Activated naive CD4-positive, alpha-beta T cell treated with anti-CD3 and anti-CD28 coated beads, Interleukin-2, amount 50 U/mL, for 16 hours (primary cell): ENCODE measurements at regions not wholly inside any gene's neighbourhood (a gene's known extent, or its start where the extent isn't known, plus 50 kb on each side); places are given as distances from the start of the nearest gene placed in this dataset.

Experiments
- DNase-seq: peaks from one replicate; pipeline ENCODE4 v3.0.0-alpha.2; 2020

DNA sequence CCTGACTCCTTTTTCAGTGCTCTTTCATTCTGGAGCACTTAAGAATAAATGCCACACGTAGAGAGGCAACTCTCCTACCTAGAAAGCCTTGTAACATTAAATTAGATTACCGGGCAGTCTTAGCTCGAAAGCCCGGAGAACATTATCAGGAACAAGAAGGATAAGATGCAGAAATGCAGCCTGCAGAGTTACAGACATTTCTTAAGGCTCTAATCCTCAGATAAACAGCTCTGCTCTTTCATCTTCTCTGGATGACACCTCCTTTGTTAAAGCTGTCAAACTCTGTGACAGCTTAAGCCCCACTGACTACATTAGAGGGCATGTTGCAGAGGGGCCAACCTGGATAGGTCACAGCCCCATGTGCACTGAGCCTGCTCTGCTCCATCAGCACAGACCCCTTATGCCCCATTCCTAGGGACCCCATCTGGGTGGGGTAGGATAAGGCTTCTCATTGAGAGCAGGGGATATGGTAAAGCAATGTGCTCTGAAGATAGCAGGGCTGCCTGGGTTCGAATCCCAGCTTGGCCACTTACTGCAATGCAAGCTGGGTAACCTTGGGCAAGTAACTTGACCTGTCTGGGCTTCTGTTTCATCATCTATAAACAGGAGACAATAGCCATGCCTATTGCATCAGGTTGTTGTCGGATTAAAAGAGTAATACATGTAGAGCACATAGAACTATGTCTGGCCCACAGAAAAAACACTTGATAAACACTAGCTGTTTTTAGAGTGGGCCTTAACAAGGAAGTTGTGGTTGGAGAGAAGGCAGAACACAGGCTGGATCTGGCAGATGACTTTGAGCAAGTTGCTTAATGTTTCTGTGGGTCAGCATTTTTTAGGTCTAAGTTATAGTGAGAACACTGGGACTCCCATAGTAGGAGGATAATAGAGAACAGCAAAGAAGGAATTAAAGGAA, 111.4 kb downstream of the THNSL2 start:
- no peak for DNase-seq

DNA sequence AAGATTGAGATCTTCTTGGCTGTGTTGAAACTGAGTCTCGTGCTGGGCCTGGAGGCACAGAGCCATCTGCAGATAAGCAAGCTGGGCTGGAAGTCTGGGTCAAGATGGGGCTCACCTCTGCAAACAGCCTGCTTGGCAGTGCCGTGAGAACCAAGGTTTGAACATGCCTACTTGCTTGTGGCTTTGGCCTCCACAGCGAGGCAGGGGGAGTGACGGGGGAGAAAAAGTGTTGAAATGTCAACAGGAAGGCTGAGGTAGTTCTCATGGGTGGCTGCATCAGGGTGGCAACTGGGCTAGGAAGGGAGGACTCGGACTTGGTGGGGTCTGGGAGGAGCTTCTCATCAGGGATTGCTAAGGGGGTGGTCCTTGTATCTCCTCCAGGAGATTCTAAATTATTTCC, 99.7 kb downstream of the THNSL2 start:
- DNase-seq, result no peak

DNA sequence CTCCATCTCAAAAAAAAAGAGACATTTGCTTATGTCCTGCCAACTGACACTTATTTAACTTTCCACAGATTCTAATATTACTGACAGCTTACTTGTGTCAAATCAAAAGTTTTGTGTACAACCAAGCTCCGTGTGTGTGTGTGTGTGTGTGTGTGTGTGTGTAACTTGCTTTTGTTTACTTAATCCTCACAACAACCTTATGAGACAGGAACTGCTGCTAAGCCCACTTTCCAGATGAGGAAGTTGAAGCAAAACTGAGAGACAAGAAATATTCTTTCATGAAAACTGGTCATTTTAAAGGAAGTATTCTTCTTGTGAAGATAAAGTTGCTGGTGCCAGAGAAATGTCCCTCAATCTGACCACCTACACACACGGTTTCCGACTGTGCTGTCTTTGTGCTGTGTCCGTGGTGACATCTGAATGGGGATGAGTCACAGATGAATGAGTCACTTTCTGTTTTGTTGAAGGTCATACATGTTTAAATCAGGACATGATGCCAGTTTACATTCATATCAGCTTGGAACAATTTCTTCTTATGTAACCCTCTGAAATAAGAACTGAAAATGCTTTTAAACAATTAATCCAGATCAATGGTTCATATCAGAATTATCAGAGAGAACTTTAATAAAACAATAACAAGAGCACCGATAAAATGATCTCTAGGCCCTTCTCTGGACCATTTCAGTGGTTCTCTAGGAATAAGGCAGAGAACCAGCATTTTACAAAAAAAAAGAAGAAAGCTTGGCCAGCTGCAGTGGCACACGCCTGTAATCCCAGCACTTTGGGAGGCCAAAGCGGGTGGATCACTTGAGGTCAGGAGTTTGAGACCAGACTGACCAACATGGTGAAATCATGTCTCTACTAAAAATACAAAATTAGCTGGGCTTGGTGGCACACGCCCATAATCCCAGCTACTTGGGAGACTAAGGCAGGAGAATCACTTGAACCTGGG, 95.5 kb downstream of the THNSL2 start:
- DNase-seq, result no peak

DNA sequence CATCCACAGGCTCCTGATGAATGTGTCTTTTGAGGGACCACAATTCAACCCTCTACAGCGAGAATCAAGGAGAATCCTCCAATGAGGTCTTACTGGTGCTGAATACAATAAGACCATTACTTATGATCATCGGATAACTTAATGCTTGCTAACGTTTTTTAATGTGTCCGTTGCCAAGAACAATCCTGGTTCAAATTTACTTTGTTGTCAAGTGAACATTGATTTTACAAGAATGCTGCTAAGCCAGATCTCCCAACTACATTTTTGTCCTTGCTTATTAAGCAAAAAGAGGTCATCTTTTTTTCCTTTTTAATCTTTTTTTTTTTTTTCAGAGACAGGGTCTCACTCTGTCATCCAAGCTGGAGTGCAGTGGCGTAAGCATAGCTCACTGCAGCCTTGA, 93.7 kb downstream of the THNSL2 start:
- DNase-seq, result no peak

DNA sequence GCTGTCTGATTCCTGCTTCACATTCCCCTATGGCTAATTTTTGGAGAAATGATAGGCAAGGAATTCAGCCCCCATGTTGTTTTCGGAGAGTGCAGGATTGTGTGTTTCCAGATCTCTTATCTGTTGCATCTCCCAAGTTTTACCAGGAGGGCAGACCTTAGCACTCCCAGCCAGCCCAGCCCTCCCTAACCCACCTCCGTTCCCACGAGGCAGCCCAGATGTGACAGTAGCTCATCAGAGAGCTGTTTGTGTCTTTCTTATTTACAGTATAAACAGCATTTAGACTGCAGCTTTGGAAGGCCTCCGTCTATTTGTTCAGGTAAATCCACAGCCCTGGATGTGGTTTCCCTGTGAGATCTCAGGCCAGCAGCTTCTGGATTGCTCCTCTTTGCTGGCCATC, 91.6 kb downstream of the THNSL2 start:
- no peak for DNase-seq

DNA sequence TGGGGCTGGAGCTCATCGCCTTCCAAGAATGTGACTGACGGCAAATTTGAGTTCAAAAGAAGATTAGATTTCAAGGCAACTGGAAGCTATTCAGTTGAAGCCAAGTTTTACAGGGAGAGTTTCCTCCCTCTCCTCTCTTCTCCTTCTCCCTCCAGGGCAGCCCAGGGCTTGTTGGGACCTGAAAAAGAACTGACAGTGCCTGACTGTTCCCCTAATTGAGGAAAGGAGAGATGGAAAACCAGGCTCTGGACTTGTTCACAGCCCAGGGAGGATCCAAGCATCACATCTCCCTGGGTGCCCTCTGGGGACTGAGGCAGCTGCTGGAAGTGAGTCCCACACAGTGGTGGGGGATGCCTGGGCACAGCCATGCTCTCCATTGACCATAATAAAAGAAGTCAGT, 88.1 kb downstream of the THNSL2 start:
- DNase-seq, result no peak

DNA sequence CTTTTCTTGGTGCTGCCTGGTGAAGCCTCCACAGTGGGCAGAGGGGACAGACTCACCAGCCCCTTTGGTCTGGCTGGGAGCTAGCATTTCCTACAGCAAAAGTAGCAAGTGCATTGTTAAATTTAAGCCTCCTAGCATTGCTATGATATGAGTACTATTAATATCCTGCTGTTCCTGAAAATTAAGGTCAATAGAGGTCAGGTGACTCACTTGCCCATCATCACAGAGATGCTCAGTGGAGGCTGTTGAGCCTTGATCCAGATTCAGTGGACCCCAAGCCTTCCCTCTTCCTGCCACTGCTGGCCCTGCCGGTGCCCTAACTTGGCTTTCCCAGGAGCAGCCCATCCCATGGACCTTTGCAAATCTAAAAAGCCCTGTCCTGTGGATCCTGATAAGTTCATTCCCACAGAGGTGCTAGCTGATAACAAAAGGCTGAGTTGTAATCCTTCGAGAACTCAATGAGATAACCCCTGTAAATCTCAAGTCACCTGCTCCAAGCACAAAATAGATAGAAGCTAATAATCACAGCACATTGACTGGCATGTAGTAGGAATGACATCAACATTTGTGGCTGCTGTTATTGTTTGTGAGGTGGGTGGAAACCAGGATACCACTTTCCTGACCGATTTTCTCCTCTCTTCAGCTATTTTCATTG, 84.4 kb downstream of the THNSL2 start:
- no peak for DNase-seq

DNA sequence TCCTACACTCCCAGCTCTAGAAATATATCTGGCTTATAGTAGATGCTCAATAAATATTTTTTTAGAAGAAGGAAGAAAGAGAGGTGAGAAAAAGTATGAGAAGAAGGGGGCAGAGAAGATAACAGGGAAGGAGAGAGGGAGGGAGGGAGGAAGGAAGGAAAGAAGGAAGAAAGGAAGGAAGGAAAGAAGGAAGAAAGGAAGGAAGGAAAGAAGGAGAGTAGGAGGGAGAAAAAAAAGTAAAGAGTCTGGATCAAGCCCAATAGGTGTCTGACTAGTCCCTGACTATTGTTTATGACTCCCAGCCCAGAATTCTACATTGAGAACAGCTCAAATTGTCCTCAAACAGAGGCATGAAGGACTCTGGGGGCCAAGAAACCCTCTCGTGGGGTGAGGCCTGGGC, 83.9 kb downstream of the THNSL2 start:
- no peak for DNase-seq

DNA sequence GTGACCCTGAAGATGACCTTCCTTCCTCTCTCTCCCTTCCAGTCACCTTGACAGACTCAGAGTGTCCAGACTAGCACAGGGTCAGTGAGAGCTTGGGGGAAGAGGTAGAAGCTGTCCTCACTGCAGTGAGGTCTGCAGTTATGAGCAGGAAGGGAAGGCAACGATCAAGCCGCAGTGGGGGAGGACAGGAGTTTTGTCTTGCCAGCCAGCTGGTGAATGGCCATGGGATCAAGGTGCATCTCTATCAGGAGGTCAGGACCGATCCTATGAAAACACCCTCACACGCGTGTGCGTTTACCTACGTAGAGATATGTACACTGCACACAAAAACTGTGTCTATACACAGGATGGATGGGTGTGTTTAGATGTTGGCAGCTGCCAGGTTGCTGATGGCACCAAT, 83.2 kb downstream of the THNSL2 start:
- DNase-seq, result no peak

DNA sequence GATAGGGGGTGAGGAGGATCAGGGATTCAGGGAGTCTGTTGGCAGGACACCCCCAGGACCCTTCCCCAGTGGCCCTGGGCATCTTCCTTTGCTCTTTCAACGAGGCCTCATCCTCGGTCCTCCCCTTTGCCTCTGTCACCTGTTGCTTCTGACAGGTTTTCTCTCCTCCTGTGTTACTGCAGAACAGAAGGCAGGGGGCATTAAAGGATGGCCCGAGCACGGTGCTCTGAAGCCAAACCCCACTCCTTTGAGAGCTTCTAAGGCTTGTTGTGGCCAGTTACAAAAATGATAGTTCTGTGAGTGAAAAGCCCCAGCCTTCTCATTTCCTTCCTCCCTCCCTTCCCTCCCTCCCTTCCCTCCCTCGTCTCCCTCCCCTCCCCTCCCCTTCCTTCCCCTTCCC, 82.5 kb downstream of the THNSL2 start:
- no peak for DNase-seq

DNA sequence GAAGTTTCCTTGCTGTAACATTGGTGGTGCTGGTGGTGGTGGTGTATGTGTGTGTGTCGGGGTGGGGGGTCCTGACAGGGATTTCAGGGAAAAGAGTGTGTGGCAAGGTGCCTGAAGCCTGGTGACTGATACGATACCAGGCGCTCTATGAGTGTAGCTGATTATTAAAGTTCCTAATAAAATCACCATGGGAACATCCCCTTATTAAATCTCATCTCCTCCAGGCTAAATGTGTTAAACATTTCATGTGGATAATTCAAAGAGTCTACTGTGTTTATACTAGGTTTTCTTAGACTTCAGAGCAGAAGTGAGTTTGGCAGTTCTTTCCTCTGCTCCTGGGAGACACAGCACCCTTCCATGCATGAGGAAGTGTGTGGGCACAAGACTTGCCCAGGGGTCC, 82.0 kb downstream of the THNSL2 start:
- DNase-seq, result no peak

DNA sequence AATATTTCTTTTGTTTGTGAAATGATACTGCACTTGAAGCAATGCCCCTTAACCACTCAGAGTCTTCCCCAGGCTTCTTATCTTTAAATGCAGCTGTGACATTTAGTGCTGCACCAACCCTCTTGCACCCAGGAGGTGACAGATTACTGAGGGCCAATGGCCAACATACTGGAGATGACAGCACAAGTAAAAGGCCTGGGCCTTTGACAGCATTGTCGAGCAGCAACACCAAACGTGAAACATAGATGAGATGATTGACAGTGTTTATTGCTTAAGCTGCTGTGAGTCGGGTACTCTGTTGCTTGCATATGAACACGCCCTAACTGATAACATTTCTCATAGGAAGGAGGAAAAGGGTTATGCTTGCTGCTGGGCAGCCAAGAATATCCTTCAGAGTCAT, 80.3 kb downstream of the THNSL2 start:
- no peak for DNase-seq

DNA sequence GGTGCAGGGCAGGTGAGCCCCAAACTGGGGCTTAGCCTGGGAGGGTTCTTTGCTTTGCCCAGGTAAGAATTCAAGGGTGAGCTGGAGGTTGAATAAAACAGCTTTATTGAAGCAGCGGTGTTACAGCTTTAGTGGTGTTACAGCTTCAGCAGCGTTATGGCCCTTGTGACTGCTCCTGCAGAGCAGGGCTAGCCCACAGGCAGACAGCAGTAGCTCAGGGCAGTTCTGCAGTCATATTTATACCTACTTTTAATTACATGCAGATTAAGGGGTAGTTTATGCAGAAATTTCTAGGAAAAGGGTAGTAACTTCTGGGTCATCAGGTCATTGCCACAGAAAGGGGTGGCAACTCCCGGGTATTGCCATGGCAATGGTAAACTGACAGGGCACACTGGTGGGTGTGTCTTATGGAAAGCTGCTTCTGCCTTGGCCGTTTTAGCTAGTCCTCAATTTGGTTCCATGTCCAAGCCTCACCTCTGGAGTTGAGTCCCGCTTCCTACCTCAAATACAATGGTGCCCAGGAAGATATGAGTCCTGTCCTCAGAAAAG, 78.2 kb downstream of the THNSL2 start:
- DNase-seq, result no peak

DNA sequence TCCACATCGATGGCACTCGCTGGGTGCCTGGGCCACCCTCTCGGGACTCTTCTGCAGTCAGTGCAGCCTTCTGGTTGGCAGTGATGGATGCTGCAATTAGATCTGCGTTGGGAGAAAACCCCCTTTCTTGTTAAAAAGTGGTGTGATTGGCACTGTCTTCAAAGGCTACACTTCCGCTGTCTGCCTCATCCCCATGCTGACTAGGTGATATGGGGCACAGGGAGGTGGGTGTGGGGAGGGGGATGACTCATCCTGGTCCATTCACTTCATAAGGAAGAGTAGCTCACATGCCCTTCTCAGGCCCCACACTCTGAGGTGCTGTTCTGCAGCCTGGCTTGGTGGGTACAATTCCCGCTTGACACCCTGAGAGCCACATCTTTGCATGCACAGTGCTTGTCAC, 77.4 kb downstream of the THNSL2 start:
- DNase-seq, result no peak

DNA sequence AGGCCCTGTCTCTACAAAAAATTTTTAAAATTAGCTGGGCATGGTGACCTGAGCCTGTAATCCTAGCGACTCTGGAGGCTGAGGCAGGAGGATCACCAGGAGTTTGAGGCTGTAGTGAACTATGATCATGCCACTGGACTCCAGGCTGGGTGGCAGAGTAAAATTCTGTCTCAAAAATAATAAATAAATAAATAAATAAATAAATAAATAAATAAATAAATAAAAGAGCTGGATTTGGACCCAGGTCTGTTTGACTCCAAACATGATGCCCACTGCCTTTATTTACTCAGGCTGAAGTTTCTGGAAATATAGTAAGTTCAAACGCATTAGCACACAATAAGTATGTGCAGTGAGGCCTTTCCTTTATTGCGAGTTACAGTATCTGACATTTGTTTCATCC, 75.0 kb downstream of the THNSL2 start:
- no peak for DNase-seq

DNA sequence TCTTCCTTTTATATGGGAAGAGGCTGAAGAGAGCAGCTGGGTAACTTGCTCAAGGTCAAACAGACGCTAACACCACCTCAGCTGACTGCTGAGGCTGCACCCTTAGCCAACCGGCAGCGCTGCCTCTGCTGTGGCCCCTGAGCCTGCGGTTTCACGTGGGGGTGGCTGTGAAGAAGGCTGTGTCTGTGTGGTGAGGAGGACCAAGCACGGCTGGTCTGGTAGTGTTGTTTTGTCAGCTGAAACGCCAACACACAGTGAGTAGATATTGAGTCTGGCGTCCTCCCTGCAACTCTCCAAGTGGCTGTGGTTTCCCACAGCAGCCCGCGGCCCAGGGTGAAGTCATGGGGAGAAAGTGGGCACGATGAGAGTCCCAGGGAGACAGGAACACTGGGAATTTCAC, 69.6 kb downstream of the THNSL2 start:
- DNase-seq, result no peak

DNA sequence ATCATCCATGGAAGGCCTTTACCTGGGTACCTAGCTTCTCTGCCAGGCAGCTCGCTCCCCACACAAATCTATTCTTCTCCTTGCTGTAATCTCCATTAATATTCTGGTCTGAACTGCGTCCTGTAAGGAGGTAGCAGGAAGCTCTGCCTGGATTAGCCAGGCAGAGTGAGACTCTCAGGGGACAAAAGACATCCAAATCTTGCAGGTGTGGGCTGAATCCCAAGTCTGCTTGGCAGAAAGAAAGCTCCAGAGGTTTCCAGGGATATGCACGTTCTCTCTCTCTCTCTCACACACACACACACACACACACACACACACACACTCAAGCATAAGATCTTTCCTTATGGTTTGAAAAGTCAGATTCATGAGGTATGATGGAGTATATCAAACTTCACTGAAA, 66.5 kb downstream of the THNSL2 start:
- DNase-seq, result no peak
